ENCODE measurements at regions not wholly inside any gene's neighbourhood (a gene's known extent, or its start where the extent isn't known, plus 50 kb on each side); places are given as distances from the start of the nearest gene placed in this dataset.

- Histone ChIP-seq H3K4me1 (ENCODE audit: control insufficient read depth, insufficient read depth, low read length) (no peaks in the 10 kb centered on the region), H3K9ac (ENCODE audit: extremely low read depth, low read length, poor library complexity, severe bottlenecking) (no peak overlapping the region), H3K9me3 (ENCODE audit: control insufficient read depth, low read length) (no peaks in the 10 kb centered on the region), H3K27ac (ENCODE audit: low read depth, low read length) (no peak overlapping the region), H3K27me3 (ENCODE audit: control insufficient read depth, insufficient read depth, low read length, poor library complexity, severe bottlenecking) (no peaks in the 10 kb centered on the region), H3K4me3 (ENCODE audit: low read length) (no peak overlapping the region), H3K36me3 (ENCODE audit: control insufficient read depth, insufficient read depth, low read length) (peaks cover 29% of the 10 kb centered on the region)
- no peak overlapping the region for H3K4me3 Mint-ChIP-seq
- 100% methylated on average over 3 of the region's 3 CpGs; no CpG with 5 or more reads in 1 of the 2 experiments for WGBS, 2 experiments (ENCODE audit: insufficient coverage in 1 of 2, insufficient read length in 1 of 2)
- H3K36me3 Mint-ChIP-seq (ENCODE audit: low read depth), result peaks cover 39% of the 10 kb centered on the region
- peaks cover 16% of the 10 kb centered on the region for H3K4me1 Mint-ChIP-seq
- H3K9me3 Mint-ChIP-seq, result no peaks in the 10 kb centered on the region
- no peak overlapping the region for H3K27ac Mint-ChIP-seq
- H3K27me3 Mint-ChIP-seq (ENCODE audit: insufficient read depth), result no peaks in the 10 kb centered on the region
- no peak for DNase-seq
- TF ChIP-seq, protein P1, sequence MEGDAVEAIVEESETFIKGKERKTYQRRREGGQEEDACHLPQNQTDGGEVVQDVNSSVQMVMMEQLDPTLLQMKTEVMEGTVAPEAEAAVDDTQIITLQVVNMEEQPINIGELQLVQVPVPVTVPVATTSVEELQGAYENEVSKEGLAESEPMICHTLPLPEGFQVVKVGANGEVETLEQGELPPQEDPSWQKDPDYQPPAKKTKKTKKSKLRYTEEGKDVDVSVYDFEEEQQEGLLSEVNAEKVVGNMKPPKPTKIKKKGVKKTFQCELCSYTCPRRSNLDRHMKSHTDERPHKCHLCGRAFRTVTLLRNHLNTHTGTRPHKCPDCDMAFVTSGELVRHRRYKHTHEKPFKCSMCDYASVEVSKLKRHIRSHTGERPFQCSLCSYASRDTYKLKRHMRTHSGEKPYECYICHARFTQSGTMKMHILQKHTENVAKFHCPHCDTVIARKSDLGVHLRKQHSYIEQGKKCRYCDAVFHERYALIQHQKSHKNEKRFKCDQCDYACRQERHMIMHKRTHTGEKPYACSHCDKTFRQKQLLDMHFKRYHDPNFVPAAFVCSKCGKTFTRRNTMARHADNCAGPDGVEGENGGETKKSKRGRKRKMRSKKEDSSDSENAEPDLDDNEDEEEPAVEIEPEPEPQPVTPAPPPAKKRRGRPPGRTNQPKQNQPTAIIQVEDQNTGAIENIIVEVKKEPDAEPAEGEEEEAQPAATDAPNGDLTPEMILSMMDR (conservative IDR thresholded peaks at IDR 0.05), result no peak
Measured at GRCh38 chrX:125382889-125383288, 63.2 kb downstream of the TEX13C start.

DNA sequence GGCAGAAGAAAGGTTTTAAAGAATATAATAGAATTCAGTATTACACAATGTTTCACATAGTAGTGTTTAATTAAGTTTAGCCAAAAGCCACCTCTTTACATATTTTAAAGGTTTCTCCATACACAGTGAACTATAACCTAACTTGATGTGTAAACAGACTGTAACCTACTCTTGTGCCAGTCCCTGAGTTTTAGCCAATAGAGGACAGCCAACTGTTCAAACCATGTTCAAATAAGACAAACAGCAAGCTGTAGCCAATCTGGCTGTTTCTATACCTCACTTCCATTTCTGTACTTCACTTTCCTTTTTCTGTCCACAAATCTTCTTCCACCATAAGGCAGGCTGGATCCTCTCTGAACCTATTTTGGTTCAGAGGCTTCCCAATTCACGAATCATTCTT is 65.2 kb downstream of the TEX13C start:
- no peak for DNase-seq
- H3K4me3 Mint-ChIP-seq, result no peak overlapping the region
- H3K27ac Mint-ChIP-seq, result no peak overlapping the region
- Histone ChIP-seq H3K27me3 (ENCODE audit: control insufficient read depth, insufficient read depth, low read length, poor library complexity, severe bottlenecking) (no peaks in the 10 kb centered on the region), H3K9ac (ENCODE audit: extremely low read depth, low read length, poor library complexity, severe bottlenecking) (no peak overlapping the region), H3K27ac (ENCODE audit: low read depth, low read length) (no peak overlapping the region), H3K4me3 (ENCODE audit: low read length) (no peak overlapping the region), H3K36me3 (ENCODE audit: control insufficient read depth, insufficient read depth, low read length) (peaks cover 29% of the 10 kb centered on the region), H3K4me1 (ENCODE audit: control insufficient read depth, insufficient read depth, low read length) (no peaks in the 10 kb centered on the region), H3K9me3 (ENCODE audit: control insufficient read depth, low read length) (no peaks in the 10 kb centered on the region)
- no peaks in the 10 kb centered on the region for H3K27me3 Mint-ChIP-seq (ENCODE audit: insufficient read depth)
- 83% methylated on average over 1 of the region's 1 CpG; no CpG with 5 or more reads in 1 of the 2 experiments for WGBS, 2 experiments (ENCODE audit: insufficient coverage in 1 of 2, insufficient read length in 1 of 2)
- H3K9me3 Mint-ChIP-seq, result no peaks in the 10 kb centered on the region
- peaks cover 53% of the 10 kb centered on the region for H3K36me3 Mint-ChIP-seq (ENCODE audit: low read depth)
- TF ChIP-seq, protein P1 (conservative IDR thresholded peaks at IDR 0.05), result no peak
- peaks cover 32% of the 10 kb centered on the region for H3K4me1 Mint-ChIP-seq

DNA sequence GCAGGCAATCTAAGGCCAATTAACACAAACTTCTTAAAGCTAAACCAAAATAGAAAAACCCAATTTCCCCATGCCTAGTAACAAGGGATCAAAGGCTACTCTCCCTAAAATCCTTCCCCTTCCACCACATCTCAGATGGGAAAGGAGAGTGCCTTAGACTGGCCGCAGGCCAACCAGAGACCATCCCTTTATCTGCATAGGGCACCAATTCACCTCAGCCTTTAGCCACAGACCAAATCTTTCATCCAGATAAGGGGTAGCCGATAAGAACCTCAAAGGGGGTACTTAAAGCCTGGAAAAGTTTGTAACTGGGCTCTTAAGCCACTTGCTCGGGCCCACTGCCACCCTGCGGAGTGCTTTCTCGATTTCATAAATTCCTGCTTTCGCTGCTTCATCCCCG is 68.3 kb downstream of the TEX13C start:
- Mint-ChIP-seq H3K36me3 (ENCODE audit: low read depth) (peaks cover 72% of the 10 kb centered on the region), H3K27me3 (ENCODE audit: insufficient read depth) (no peaks in the 10 kb centered on the region), H3K27ac (peak overlapping the region; percentile 76), H3K4me3 (peak overlapping the region; percentile 76), H3K9me3 (peaks cover 4% of the 10 kb centered on the region), H3K4me1 (peaks cover 36% of the 10 kb centered on the region)
- peak; percentile 52 for DNase-seq
- Histone ChIP-seq H3K27me3 (ENCODE audit: control insufficient read depth, insufficient read depth, low read length, poor library complexity, severe bottlenecking) (no peaks in the 10 kb centered on the region), H3K4me3 (ENCODE audit: low read length) (peak overlapping the region; percentile 77), H3K9me3 (ENCODE audit: control insufficient read depth, low read length) (no peaks in the 10 kb centered on the region), H3K4me1 (ENCODE audit: control insufficient read depth, insufficient read depth, low read length) (no peaks in the 10 kb centered on the region), H3K27ac (ENCODE audit: low read depth, low read length) (no peak overlapping the region), H3K9ac (ENCODE audit: extremely low read depth, low read length, poor library complexity, severe bottlenecking) (peak overlapping the region; percentile 34), H3K36me3 (ENCODE audit: control insufficient read depth, insufficient read depth, low read length) (peaks cover 26% of the 10 kb centered on the region)
- 48 to 60% methylated on average over 1 to 7 of the region's 7 CpGs for WGBS, 2 experiments (ENCODE audit: insufficient coverage in 1 of 2, insufficient read length in 1 of 2)
- TF ChIP-seq, protein P1 (conservative IDR thresholded peaks at IDR 0.05), result no peak

Measured in endodermal cell (in vitro differentiated cells).